Endodermal cell (in vitro differentiated cells): ENCODE measurements at regions not wholly inside any gene's neighbourhood (a gene's known extent, or its start where the extent isn't known, plus 50 kb on each side); places are given as distances from the start of the nearest gene placed in this dataset.

Experiments used
- DNase-seq: peaks from one replicate; pipeline ENCODE4 v3.0.0-alpha.2; 2017
- H3K27ac ChIP-seq: 2 replicates; pipeline ENCODE4 v1.5.1; 2013; ENCODE audit warnings: mild to moderate bottlenecking, low read depth, low read length, moderate library complexity
- H3K27me3 ChIP-seq: 2 replicates; pipeline ENCODE4 v1.6.1; 2013; ENCODE audit warnings: mild to moderate bottlenecking, low read length, moderate library complexity; ENCODE audit not compliant: insufficient read depth, control insufficient read depth, poor library complexity, severe bottlenecking
- H3K36me3 ChIP-seq: 2 replicates; pipeline ENCODE4 v1.7.0; 2013; ENCODE audit warnings: mild to moderate bottlenecking, low read length, moderate library complexity; ENCODE audit not compliant: control insufficient read depth, insufficient read depth
- H3K4me1 ChIP-seq: one replicate; pipeline ENCODE4 v1.7.0; 2013; ENCODE audit warnings: low read length; ENCODE audit not compliant: control insufficient read depth, insufficient read depth
- H3K4me3 ChIP-seq: 2 replicates; pipeline ENCODE4 v1.5.1; 2013; ENCODE audit warnings: mild to moderate bottlenecking, low read length, moderate library complexity
- H3K9ac ChIP-seq: 2 replicates; pipeline ENCODE4 v1.6.1; 2013; ENCODE audit warnings: mild to moderate bottlenecking, low read length, moderate library complexity; ENCODE audit not compliant: poor library complexity, severe bottlenecking; ENCODE audit errors: extremely low read depth
- H3K9me3 ChIP-seq: 2 replicates; pipeline ENCODE4 v1.6.1; 2013; ENCODE audit warnings: mild to moderate bottlenecking, low read length, moderate library complexity; ENCODE audit not compliant: control insufficient read depth
- H3K27ac Mint-ChIP-seq: 2 replicates; pipeline ENCODE4 v1.8.0; 2020; ENCODE audit warnings: mixed read lengths
- H3K27me3 Mint-ChIP-seq: 2 replicates; pipeline ENCODE4 v1.8.0; 2021; ENCODE audit warnings: mild to moderate bottlenecking, mixed read lengths; ENCODE audit not compliant: insufficient read depth
- H3K36me3 Mint-ChIP-seq: 2 replicates; pipeline ENCODE4 v1.8.0; 2020; ENCODE audit warnings: low read depth, mixed read lengths
- H3K4me1 Mint-ChIP-seq: 2 replicates; pipeline ENCODE4 v1.8.0; 2020; ENCODE audit warnings: mixed read lengths
- H3K4me3 Mint-ChIP-seq: 2 replicates; pipeline ENCODE4 v1.8.0; 2020; ENCODE audit warnings: mild to moderate bottlenecking, moderate library complexity, mixed read lengths
- H3K9me3 Mint-ChIP-seq: 2 replicates; pipeline ENCODE4 v1.8.0; 2020; ENCODE audit warnings: mild to moderate bottlenecking, mixed read lengths
- CTCF ChIP-seq: fragments of 200-600 bp; sonication (generic); conservative IDR thresholded peaks from 2 replicates; pipeline ENCODE4 v1.5.0; 2021; ENCODE audit warnings: antibody characterized with exemption, mild to moderate bottlenecking
- WGBS, 2 experiments: methylation state at CpG; one replicate each; pipeline versions ENCODE4 v1.1.5 to v1.1.7; 2013; ENCODE audit warnings: missing lambda C conversion rate in 2 of 2, mixed read lengths in 1 of 2; ENCODE audit not compliant: insufficient coverage in 1 of 2, insufficient read length in 1 of 2; 5-methylcytosine and 5-hydroxymethylcytosine counted together

- WGBS, 2 experiments, result 89% methylated on average over 1 of the region's 1 CpG; no CpG with 5 or more reads in 1 of the 2 experiments
- peaks cover 7% of the 10 kb centered on the region for H3K9me3 Mint-ChIP-seq
- H3K27ac Mint-ChIP-seq, result no peak overlapping the region
- no peak overlapping the region for H3K4me3 Mint-ChIP-seq
- Histone ChIP-seq H3K4me3 (no peak overlapping the region), H3K36me3 (no peaks in the 10 kb centered on the region), H3K9me3 (peaks cover 21% of the 10 kb centered on the region), H3K9ac (no peak overlapping the region), H3K27me3 (no peaks in the 10 kb centered on the region), H3K27ac (no peak overlapping the region), H3K4me1 (no peaks in the 10 kb centered on the region)
- TF ChIP-seq CTCF, result no peak
- H3K4me1 Mint-ChIP-seq, result no peaks in the 10 kb centered on the region
- no peak for DNase-seq
- no peaks in the 10 kb centered on the region for H3K36me3 Mint-ChIP-seq
- no peaks in the 10 kb centered on the region for H3K27me3 Mint-ChIP-seq
These were observed 110.4 kb upstream of the VRK2 start for GRCh38 chr2:57936216-57936615.

- no peak overlapping the region for H3K4me3 ChIP-seq
- WGBS, 2 experiments, result 77 to 80% methylated on average over 1 to 2 of the region's 3 CpGs
- no peak overlapping the region for H3K27ac Mint-ChIP-seq
- H3K4me1 ChIP-seq, result no peaks in the 10 kb centered on the region
- TF ChIP-seq CTCF, result no peak
- H3K9me3 Mint-ChIP-seq, result peaks cover 7% of the 10 kb centered on the region
- H3K9me3 ChIP-seq, result peaks cover 21% of the 10 kb centered on the region
- no peak overlapping the region for H3K9ac ChIP-seq
- no peaks in the 10 kb centered on the region for H3K36me3 Mint-ChIP-seq
- H3K4me1 Mint-ChIP-seq, result no peaks in the 10 kb centered on the region
- H3K27ac ChIP-seq, result no peak overlapping the region
- H3K4me3 Mint-ChIP-seq, result no peak overlapping the region
- H3K36me3 ChIP-seq, result no peaks in the 10 kb centered on the region
- no peak for DNase-seq
- H3K27me3 ChIP-seq, result no peaks in the 10 kb centered on the region
- H3K27me3 Mint-ChIP-seq, result no peaks in the 10 kb centered on the region
These were observed 109.2 kb upstream of the VRK2 start for GRCh38 chr2:57937456-57937855.

- 96% methylated on average over 1 of the region's 1 CpG; no CpG with 5 or more reads in 1 of the 2 experiments for WGBS, 2 experiments
- no peaks in the 10 kb centered on the region for H3K4me1 Mint-ChIP-seq
- no peak overlapping the region for H3K4me3 ChIP-seq
- DNase-seq, result no peak
- no peak overlapping the region for H3K4me3 Mint-ChIP-seq
- no peaks in the 10 kb centered on the region for H3K4me1 ChIP-seq
- H3K27me3 ChIP-seq, result no peaks in the 10 kb centered on the region
- no peak overlapping the region for H3K27ac Mint-ChIP-seq
- no peaks in the 10 kb centered on the region for H3K9me3 Mint-ChIP-seq
- TF ChIP-seq CTCF, result no peak
- no peaks in the 10 kb centered on the region for H3K9me3 ChIP-seq
- H3K27ac ChIP-seq, result no peak overlapping the region
- H3K27me3 Mint-ChIP-seq, result no peaks in the 10 kb centered on the region
- H3K9ac ChIP-seq, result no peak overlapping the region
- no peaks in the 10 kb centered on the region for H3K36me3 Mint-ChIP-seq
- no peaks in the 10 kb centered on the region for H3K36me3 ChIP-seq
These were observed 104.8 kb upstream of the VRK2 start for GRCh38 chr2:57941816-57942215.
